DOHH2 (cell line): ENCODE measurements at regions not wholly inside any gene's neighbourhood (a gene's known extent, or its start where the extent isn't known, plus 50 kb on each side); places are given as distances from the start of the nearest gene placed in this dataset.

Experiments used
- CTCF ChIP-seq: fragments of 200-600 bp; sonication (generic); IDR thresholded peaks from one replicate; pipeline ENCODE4 v1.5.1; 2014; ENCODE audit warnings: antibody characterized with exemption, mild to moderate bottlenecking, low read depth, low read length; ENCODE audit not compliant: poor library complexity, severe bottlenecking
- EZH2phosphoT487 ChIP-seq: fragments of 200-600 bp; sonication (generic); IDR thresholded peaks from 2 replicates; pipeline ENCODE4 v1.6.1; 2017; ENCODE audit warnings: borderline replicate concordance, mild to moderate bottlenecking, antibody characterized with exemption, low read length, moderate library complexity, mixed read lengths

- TF ChIP-seq CTCF (no peak), EZH2phosphoT487 (no peak)
These were observed 216.8 kb upstream of the TANK start for GRCh38 chr2:160943414-160943813.
